22Rv1 (cell line): ENCODE measurements at regions not wholly inside any gene's neighbourhood (a gene's known extent, or its start where the extent isn't known, plus 50 kb on each side); places are given as distances from the start of the nearest gene placed in this dataset.

Source experiments
- CTCF ChIP-seq: fragments of 450-650 bp; IDR thresholded peaks from 2 replicates; pipeline ENCODE4 v1.5.1; 2017; ENCODE audit warnings: mild to moderate bottlenecking
- ZFX ChIP-seq: fragments of 450-650 bp; IDR thresholded peaks from 2 replicates; pipeline ENCODE4 v1.6.1; 2017; ENCODE audit warnings: antibody characterized with exemption, borderline replicate concordance

- TF ChIP-seq CTCF (no peak), ZFX (no peak)
These were observed 58.5 kb downstream of the ARL6IP4 start for GRCh38 chr12:123038966-123039365.
